COLO829 (cell line): ENCODE measurements at regions not wholly inside any gene's neighbourhood (a gene's known extent, or its start where the extent isn't known, plus 50 kb on each side); places are given as distances from the start of the nearest gene placed in this dataset.
"Not testable (repeated sequence)": the region's sequence is repeated elsewhere in the genome, so short reads cannot be mapped to it uniquely, and the experiment has no call there.

Source experiments
- DNase-seq: peaks from one replicate; pipeline ENCODE4 v3.0.0; 2012; ENCODE audit warnings: low spot score

- DNase-seq = no peak
These were observed 170.2 kb downstream of the RGS9 start for GRCh38 chr17:65307081-65307960.

- no peak for DNase-seq
These were observed 168.6 kb downstream of the RGS9 start for GRCh38 chr17:65305778-65306177.

- no peak for DNase-seq
These were observed 167.9 kb downstream of the RGS9 start for GRCh38 chr17:65305116-65305515.

- not testable (repeated sequence) for DNase-seq
These were observed 164.7 kb downstream of the RGS9 start for GRCh38 chr17:65301882-65302281.

GRCh38 chr17:65301184-65301583 is 164.0 kb downstream of the RGS9 start:
- no peak for DNase-seq

GRCh38 chr17:65297916-65298315 is 160.7 kb downstream of the RGS9 start:
- DNase-seq = no peak

- peak; percentile 67 for DNase-seq
These were observed 160.2 kb downstream of the RGS9 start for GRCh38 chr17:65297384-65297783.

GRCh38 chr17:65294181-65294719 is 157.1 kb downstream of the RGS9 start:
- peak; percentile 78 for DNase-seq

- no peak for DNase-seq
These were observed 156.5 kb downstream of the RGS9 start for GRCh38 chr17:65293584-65294180.

GRCh38 chr17:65292430-65292829 is 155.3 kb downstream of the RGS9 start:
- DNase-seq = no peak

- DNase-seq = not testable (repeated sequence)
These were observed 154.1 kb downstream of the RGS9 start for GRCh38 chr17:65291301-65291700.

- DNase-seq = no peak
These were observed 153.4 kb downstream of the RGS9 start for GRCh38 chr17:65290616-65291015.

GRCh38 chr17:65290056-65290455 is 152.9 kb downstream of the RGS9 start:
- DNase-seq = no peak

GRCh38 chr17:65287040-65287439 is 149.9 kb downstream of the RGS9 start:
- no peak for DNase-seq

GRCh38 chr17:65283704-65284103 is 146.5 kb downstream of the RGS9 start:
- DNase-seq = no peak

GRCh38 chr17:65279456-65279855 is 142.3 kb downstream of the RGS9 start:
- no peak for DNase-seq

- DNase-seq = no peak
These were observed 141.6 kb downstream of the RGS9 start for GRCh38 chr17:65278820-65279184.

- peak; percentile 77 for DNase-seq
These were observed 141.1 kb downstream of the RGS9 start for GRCh38 chr17:65278050-65278819.

GRCh38 chr17:65277576-65277975 is 140.4 kb downstream of the RGS9 start:
- DNase-seq = no peak
